ENCODE measurements at regions not wholly inside any gene's neighbourhood (a gene's known extent, or its start where the extent isn't known, plus 50 kb on each side); places are given as distances from the start of the nearest gene placed in this dataset.

DNA sequence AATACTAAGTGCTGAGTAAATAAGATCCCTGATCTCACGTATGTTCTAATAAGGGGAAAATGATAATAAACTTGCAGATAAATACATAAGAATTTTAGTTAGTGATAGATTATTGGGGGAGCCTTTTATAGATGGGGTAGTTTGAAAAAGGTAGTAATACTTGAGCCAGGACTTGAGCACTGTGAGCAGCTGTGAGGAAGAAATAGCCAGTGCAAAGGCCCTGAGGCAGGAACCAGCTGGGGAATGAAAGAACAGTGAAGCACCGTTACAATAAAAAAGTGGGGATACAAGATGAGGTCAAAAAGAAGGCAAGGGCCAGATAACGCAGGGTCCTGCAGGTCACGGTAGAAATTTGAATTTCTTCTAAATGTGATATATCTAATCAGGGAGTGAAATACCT lies 234.8 kb upstream of the ELL2 start:
- no peaks in the 10 kb centered on the region for H3K36me3 ChIP-seq
- H3K27me3 ChIP-seq = no peaks in the 10 kb centered on the region
- H3K27ac ChIP-seq = no peak overlapping the region
- no peaks in the 10 kb centered on the region for H3K9me3 ChIP-seq
- DNase-seq (ENCODE audit: low spot score in 2 of 2) = no peak
- H3K4me1 ChIP-seq = no peaks in the 10 kb centered on the region
- no peak overlapping the region for H3K4me3 ChIP-seq
- TF ChIP-seq, protein P1, sequence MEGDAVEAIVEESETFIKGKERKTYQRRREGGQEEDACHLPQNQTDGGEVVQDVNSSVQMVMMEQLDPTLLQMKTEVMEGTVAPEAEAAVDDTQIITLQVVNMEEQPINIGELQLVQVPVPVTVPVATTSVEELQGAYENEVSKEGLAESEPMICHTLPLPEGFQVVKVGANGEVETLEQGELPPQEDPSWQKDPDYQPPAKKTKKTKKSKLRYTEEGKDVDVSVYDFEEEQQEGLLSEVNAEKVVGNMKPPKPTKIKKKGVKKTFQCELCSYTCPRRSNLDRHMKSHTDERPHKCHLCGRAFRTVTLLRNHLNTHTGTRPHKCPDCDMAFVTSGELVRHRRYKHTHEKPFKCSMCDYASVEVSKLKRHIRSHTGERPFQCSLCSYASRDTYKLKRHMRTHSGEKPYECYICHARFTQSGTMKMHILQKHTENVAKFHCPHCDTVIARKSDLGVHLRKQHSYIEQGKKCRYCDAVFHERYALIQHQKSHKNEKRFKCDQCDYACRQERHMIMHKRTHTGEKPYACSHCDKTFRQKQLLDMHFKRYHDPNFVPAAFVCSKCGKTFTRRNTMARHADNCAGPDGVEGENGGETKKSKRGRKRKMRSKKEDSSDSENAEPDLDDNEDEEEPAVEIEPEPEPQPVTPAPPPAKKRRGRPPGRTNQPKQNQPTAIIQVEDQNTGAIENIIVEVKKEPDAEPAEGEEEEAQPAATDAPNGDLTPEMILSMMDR (IDR thresholded peaks at IDR 0.05) = no peak
- TF ChIP-seq POLR2A (IDR thresholded peaks at IDR 0.05) = no peak
- no peak for TF ChIP-seq EP300 (IDR thresholded peaks at IDR 0.05)
- WGBS, 2 donors = 86% methylated on average over 4 of the region's 4 CpGs

DNA sequence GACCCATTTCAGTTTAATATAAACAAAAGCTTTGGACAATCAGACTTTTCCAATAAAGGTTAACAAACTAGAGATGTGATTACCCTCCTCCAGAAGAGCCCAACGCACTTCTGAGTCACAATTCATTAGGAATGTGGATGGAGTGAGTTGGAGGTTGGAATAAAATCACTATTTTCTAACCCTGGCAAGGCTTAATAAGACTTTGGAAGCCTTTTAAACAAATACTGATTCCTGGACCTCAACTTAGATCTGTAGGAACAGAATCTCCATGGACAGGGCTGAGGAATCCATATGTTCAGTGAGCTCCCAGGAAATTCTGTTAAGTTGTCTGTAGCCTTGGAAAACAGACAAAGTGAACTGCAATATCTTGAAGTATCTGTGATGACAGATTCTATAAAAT lies 233.5 kb upstream of the ELL2 start:
- no peak overlapping the region for H3K4me3 ChIP-seq
- no peak for DNase-seq (ENCODE audit: low spot score in 2 of 2)
- no peaks in the 10 kb centered on the region for H3K27me3 ChIP-seq
- no peaks in the 10 kb centered on the region for H3K9me3 ChIP-seq
- H3K36me3 ChIP-seq = no peaks in the 10 kb centered on the region
- 58 to 70% methylated on average over 1 of the region's 1 CpG for WGBS, 2 donors
- H3K4me1 ChIP-seq = no peaks in the 10 kb centered on the region
- TF ChIP-seq, protein P1 (IDR thresholded peaks at IDR 0.05) = no peak
- TF ChIP-seq POLR2A (IDR thresholded peaks at IDR 0.05) (no peak), EP300 (IDR thresholded peaks at IDR 0.05) (no peak)
- H3K27ac ChIP-seq = no peak overlapping the region

DNA sequence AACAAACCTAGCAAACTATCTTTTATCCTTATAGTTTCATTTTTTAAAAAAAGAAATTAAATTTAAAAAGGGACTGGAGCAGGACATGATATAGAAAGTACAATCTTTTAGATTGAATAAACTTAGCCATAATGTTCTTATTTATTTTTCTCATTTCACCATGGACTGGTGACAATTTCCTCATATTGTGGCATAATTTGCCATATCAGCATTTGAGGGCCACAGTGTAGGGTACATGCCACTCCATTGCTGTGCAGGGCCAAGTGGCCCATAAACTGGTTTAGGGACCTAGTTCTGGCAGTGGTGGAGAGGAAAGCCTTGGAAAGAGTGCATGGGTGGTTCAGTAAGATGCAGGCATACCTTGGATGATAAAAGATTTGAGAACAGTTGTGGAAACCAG lies 232.9 kb upstream of the ELL2 start:
- TF ChIP-seq, protein P1 (IDR thresholded peaks at IDR 0.05) = no peak
- no peak for TF ChIP-seq EP300 (IDR thresholded peaks at IDR 0.05)
- TF ChIP-seq POLR2A (IDR thresholded peaks at IDR 0.05) = no peak
- H3K9me3 ChIP-seq = no peaks in the 10 kb centered on the region
- no peaks in the 10 kb centered on the region for H3K4me1 ChIP-seq
- H3K36me3 ChIP-seq = no peaks in the 10 kb centered on the region
- H3K27me3 ChIP-seq = no peaks in the 10 kb centered on the region
- H3K4me3 ChIP-seq = no peak overlapping the region
- DNase-seq (ENCODE audit: low spot score in 2 of 2) = no peak
- H3K27ac ChIP-seq = no peak overlapping the region

DNA sequence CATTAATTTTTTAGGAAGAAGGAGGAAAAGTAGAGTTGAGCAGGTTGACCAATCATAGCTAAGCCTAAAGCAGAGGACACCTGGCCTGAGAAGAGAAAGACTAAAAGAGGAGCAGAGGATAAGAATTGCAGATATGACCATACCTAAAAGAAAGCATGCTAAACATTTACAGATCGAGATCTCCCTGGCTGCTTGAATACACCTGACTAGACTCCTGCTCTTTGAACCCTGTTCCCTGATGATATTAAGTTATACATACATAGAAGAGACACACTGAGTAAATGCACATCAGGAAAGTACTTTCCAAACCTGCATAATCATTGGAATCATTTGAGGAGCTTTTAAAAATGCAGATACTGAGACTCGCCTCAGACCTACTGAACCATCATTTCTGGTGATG lies 232.3 kb upstream of the ELL2 start:
- 97 to 98% methylated on average over 2 of the region's 2 CpGs for WGBS, 2 donors
- Histone ChIP-seq H3K4me3 (no peak overlapping the region), H3K27ac (no peak overlapping the region), H3K4me1 (no peaks in the 10 kb centered on the region), H3K27me3 (no peaks in the 10 kb centered on the region), H3K9me3 (no peaks in the 10 kb centered on the region), H3K36me3 (no peaks in the 10 kb centered on the region)
- DNase-seq (ENCODE audit: low spot score in 2 of 2) = no peak
- TF ChIP-seq EP300 (IDR thresholded peaks at IDR 0.05) (no peak), POLR2A (IDR thresholded peaks at IDR 0.05) (no peak)
- TF ChIP-seq, protein P1 (IDR thresholded peaks at IDR 0.05) = no peak

DNA sequence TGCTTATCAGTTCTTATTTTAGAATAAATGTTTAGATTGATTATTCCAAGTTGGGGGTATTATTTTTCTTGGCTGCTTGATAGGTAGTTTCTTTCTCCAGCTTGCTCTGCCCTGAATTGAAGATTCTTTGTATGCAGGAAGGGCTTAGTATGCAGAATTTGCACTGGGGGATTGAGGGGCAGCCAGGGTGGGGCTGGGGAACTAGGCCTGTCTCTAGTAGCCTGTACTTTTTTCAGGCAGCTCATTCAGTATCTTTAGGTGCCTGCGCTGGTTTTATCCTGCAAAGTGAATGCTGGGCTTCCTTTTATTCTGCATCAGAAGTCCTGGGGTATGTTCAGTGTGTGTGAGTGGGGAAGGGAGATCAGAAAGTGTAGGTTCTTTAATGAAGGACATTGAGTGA lies 228.3 kb upstream of the ELL2 start:
- no peaks in the 10 kb centered on the region for H3K36me3 ChIP-seq
- DNase-seq (ENCODE audit: low spot score in 2 of 2) = no peak
- no peak overlapping the region for H3K27ac ChIP-seq
- WGBS, 2 donors = 83 to 89% methylated on average over 1 of the region's 1 CpG
- no peaks in the 10 kb centered on the region for H3K4me1 ChIP-seq
- H3K4me3 ChIP-seq = no peak overlapping the region
- no peaks in the 10 kb centered on the region for H3K27me3 ChIP-seq
- H3K9me3 ChIP-seq = peaks cover 0 to 6% (median 0%) of the 10 kb centered on the region in 4 donors
- TF ChIP-seq POLR2A (IDR thresholded peaks at IDR 0.05) (no peak), EP300 (IDR thresholded peaks at IDR 0.05) (no peak)
- TF ChIP-seq, protein P1 (IDR thresholded peaks at IDR 0.05) = no peak

Measured in tibial nerve (tissue), 4 donors.